GM18858 (cell line): ENCODE measurements at regions not wholly inside any gene's neighbourhood (a gene's known extent, or its start where the extent isn't known, plus 50 kb on each side); places are given as distances from the start of the nearest gene placed in this dataset.
"Not testable (repeated sequence)": the region's sequence is repeated elsewhere in the genome, so short reads cannot be mapped to it uniquely, and the experiment has no call there.

ENCODE experiments used
- ATAC-seq: cut with Tn5 transposase; IDR thresholded peaks from one replicate; pipeline ENCODE4 v1.9.1; 2021; ENCODE audit not compliant: unreplicated experiment

DNA sequence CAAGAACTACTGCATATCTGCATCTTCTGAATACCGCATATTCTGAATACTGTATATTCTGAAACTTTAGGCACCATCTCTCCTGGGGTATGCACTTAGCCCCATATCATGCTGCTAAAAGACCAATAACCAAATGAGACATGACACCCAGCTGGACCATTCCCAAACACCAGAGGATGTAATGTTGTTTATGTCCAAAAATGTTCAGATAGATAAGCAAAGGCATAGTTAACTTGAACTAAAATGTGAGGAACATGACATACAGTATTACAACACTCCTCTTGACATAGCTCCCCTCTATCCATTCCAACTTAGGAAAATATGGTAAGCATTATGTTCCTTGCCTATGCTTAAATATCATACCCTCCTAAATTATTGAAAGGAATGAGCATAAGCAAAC, 127.3 kb downstream of the TENT5A start:
- ATAC-seq = no peak

DNA sequence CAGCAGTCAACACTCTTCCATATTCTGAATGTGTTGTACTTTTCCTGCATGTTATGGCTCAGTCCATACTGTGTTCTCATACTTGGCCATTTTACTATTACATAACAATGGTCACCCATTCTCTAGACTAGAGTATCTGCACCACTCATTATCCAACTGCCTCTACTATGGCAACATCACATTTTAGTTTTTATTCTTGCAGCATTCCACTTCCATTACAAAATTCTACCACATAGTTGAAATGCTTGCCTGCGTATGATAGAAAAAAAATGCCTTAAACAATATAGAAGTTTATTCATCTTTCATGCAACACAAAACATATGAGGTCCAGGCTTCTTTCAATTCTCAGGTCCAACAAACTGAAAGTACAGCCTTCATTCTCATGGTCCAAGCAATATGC, 128.0 kb downstream of the TENT5A start:
- no peak for ATAC-seq

DNA sequence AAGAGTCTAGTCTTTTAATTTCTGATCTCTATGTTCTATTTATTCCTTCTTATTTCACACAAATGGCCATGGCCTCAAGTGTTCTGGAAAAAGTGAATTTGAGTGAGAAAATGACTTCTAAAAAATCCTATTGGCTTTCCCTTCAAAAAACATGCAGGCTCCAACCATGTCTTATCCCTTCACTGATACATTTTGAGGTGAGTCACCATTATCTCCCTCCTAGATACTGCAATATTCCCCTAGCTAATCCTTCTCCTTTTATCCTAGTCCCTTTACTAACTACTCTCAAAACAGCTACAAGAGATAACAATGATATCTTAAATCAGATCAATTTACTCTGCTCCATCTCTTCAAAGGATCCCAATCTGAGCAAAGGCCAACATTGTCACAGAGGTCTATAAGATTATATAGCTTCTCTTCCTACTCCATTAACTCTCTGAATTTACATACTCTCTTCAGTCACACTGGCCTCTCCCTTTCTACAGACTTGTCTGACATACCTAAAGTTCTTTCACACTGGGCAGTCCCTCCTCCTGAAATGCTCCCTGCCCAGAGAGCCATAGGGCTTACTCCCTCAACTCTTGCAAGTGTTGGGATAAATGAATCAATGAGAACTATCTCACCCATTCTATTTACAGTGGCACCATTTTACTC, 129.2 kb downstream of the TENT5A start:
- no peak for ATAC-seq

DNA sequence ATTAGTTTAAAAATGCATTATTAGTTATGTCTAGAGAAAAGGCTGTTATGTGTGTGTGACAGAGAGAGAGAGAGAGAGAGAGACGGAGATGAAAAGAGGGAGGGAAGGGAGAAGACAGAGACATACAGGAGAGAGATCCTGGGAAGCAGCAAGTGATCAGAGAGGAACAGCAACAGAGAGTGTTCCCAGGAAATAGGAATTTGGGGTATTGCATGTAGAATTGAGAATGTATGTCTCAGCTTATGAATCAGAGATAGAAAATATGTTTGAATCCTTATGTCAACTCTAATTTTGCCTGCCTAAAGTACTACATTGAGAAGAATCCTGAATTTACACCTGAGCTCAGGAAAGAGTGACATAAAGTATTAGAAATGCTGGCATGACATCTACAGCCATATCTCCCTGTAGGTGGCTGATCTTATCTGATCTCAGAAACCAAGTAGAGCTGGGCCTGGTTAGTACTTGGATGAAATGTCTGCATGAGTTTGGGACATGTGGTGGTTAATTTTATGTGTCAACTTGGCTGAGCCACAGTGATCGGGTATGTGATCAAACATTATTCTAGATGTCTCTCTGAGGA, 130.6 kb downstream of the TENT5A start:
- no peak for ATAC-seq

DNA sequence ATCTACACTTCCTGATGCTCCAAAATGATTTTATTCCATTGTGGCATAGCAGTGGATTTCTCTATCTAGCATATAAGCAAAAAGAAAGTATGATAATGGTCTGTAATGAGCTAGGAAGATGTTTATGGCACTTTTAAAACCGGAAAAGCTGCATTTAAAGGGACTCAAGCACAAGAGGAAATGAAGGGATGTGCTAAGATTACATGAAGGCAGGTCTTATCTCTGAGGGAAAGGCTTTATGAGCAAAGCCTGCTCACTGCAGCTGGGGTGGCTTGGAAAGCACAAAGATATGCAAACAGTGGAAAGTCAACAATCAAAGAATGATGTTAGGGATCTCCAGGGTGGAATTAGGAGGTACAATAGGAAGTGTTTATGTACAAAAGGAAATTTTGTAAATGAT, 138.2 kb downstream of the TENT5A start:
- ATAC-seq = no peak

DNA sequence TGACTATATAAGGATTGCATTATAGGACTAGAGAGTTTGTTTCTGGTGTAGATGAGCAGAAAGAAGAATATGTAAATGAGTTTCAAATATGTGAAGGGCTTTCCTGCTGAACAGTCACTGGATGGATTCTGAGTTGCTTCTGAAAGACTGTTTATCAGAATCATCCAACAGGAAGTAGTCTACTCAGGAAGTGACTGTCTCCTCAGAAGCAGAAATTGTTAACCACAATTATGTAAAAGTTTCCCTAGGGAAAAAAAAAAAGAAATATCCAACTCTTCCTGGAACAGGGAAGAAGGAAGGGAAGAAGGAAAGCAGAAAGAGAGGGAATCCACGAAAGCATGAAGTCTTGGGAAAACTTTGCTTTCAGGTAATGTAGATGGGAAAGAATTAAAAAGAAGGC, 138.9 kb downstream of the TENT5A start:
- no peak for ATAC-seq

DNA sequence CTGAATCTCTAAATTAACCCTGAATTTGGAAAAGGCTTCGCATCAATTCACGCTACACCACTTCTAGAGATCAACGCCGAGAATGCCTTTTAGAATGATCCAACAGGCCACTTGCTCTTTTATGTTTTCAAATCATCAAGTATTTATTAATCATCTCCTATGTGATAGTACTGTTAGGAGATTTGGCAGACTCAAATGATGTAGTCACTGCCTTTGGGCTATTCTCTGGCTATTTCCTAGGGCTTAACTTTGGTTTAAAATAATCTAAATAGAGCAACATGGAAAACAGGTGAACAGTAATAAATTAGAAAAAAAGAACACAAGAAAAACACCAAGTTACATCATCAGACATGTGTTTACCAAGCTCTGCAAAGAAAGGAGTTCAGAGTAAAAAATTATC, 140.3 kb downstream of the TENT5A start:
- ATAC-seq = no peak

DNA sequence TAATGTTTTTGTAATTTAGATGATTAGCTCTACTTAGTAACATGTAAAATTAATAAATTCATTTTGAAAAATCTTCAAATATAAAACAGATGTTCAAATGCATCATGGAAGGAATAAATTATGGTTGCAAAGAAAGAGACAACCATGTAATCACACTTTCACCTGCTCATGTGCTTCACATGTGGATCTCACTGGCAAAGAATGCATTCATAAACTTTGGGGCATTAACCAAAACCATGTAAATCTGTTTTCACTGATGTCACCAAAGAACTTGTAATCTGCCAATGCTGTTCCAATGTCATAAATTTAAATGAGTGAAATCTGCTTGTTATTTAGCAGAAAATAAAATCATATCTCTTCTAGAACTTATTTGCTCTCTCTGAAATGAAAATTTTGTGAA, 142.7 kb downstream of the TENT5A start:
- ATAC-seq = no peak

DNA sequence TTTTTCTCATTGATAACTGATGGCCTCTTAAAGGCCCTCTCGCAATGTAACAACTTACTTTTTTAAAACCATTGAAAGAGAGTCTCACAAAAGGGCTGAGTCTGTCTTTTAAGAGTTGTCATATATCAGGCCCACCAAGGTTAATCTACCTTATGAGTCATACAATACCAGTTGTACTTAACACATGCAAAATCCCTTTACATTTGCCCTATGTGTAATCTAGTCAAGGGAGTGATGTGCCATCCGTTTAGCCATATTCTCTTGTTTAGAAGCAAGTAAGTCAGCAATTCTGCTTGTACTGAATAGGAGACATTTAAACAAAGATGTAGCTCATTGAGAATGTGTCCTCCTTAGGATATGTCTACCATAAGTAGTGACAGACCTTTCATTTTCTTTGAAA, 143.7 kb downstream of the TENT5A start:
- ATAC-seq = no peak

DNA sequence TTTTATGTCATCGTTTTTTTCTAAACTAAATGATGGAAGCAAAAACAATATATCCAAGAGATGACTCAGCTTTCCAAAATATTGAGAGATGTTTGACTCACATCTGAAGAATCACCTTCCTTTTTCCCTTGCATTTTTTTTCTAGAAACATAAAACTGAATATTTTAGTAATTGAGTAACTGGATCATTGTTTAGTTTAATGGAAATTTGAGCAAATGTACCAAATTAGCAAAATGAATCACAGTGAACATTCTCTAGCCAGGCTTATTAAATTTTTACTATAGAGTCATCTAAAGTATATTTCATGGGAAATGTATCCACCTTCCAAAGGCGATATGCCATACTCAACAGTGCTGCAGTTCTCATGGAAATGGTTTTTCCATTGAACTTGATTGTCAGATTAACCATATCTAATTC, 145.5 kb downstream of the TENT5A start:
- ATAC-seq = no peak

DNA sequence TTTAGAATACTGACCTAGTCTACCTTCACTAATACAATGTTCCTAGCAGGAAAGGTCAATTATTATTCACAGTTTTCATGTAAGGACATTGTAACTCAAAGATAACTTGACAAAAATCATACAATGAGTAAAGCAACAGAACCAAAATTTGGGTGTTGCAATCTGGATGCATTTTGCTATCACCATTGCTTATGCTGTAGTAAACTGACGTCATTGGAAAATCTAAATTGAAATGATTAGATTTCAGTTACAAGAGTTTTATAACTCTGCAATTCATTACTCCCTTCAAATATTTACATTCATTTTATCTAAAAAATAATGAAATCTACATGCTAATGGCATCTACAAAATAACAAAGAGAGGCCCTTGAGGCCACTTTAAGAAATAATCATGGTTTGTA, 147.0 kb downstream of the TENT5A start:
- no peak for ATAC-seq

DNA sequence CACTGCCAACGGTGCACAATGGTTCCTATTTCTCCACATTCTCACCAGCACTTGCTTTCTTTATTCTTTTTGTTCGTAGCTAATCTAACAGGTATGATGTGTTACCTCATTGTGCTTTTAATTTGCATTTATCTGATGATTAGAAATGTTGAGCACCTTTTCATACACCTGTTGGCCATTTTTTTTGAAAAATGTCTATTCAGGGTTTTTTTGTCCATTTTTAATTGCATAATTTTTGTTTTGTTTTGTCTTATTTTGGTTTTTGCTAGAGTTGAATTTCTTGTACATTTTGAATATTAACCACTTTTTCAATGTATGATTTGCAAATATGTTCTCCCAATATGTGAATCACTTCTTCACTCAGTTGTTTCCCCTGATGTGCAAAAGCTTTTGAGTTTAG, 150.6 kb downstream of the TENT5A start:
- ATAC-seq = no peak

DNA sequence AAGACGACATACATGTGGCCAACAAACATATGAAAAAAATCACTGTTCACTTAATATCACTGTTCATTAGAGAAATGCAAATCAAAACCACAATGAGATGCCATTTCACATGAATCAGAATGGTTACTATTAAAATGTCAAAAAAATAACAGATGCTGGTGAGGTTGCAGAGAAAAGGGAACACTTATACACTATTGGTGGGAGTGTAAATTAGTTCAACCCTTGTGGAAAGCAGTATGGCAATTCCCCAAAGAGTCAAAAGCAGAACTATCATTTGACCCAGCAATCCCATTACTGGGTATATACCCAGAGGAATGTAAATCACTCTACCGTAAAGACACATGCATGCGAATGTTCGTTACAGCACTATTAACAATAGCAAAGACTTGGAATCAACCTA, 152.0 kb downstream of the TENT5A start:
- not testable (repeated sequence) for ATAC-seq

DNA sequence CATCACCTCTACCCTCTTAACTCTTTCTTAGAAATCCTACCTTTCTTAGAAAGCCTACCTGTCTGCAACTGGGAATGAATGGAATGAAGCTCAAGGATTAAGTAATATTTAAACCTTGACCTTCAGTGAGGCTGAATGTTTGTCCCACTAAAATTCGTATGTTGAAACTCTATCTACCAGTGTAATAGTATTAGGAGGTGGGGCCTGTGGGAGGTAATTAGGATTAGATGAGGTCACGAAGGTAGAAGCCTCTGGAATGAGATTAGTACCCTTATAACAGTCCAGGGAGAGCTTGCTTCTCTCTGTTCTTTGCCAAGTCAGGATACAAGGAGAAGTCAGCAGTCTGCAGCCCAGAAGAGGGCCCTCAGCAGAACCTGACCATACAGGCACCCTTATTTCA, 158.0 kb downstream of the TENT5A start:
- ATAC-seq = no peak

DNA sequence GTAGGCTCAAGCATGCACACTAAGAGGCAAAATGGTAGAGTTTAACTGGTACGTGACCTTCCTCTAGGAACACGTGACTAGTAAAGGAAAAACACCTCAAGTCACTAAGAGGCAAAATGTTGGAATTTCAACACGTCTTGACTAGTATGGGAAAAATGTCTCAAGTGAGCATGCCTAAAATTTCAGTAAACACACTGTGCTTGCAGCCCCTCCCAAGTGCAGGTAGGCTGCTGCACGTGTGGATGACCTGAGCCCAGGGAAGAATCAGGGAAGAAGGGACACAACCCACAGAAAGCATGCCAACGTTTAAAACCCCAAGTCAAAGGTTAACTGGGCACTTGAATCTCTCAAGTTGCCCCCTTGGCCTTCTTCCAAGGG, 162.2 kb downstream of the TENT5A start:
- no peak for ATAC-seq

DNA sequence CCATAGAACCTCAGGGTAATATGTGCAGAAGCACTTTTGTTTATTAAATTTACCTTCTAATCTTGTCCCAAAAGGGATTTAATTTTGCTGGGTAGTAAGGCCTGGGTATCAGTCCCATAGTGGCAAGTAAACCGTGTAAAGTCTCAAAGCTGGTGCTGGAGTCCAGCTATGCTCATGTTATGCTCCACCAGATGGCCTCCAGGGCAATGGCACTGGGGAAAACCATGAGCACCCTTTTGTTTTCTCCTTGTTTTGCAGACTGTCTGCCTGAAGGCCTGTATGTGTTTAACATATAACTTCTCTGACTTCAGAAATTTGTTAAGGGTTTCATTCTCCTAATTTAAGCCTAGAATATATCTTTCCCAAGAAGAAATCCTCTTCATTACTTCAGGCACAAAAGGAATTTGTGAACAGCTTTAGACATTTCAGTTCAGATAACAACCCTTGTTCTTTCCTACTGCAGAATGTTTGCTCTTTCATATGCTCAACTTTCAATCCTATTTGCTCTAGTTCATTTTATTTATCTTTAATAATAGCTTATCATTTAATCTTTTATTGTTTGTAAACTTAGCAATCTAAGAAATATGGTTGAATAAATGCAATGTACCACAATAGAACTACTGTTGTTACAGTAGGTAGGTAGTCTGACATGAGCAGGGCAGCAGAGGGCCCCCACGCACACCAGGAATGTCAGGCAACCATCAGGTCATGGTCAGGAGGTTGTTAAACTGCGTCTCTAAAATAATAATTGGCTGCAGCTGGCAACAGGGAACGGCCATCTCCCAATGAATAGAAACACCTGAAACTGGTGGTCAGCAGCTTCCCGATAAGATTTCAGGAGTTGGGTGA, 162.8 kb downstream of the TENT5A start:
- no peak for ATAC-seq

DNA sequence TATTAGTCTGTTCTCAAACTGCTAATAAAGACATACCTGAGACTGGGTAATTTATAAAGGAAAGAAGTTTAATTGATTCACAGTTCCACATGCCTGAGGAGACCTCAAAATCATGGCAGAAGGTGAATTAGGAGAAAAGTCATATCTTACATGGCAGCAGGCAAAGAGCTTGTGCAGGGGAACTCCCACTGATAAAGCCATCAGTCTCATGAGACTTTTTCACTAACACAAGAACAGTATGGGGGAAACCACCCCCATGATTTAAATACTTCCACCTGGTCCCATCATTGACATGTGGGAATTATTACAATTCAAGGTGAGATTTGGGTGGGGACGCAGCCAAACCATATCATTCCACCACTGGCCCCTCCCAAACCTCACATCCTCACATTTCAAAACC, 166.8 kb downstream of the TENT5A start:
- not testable (repeated sequence) for ATAC-seq

DNA sequence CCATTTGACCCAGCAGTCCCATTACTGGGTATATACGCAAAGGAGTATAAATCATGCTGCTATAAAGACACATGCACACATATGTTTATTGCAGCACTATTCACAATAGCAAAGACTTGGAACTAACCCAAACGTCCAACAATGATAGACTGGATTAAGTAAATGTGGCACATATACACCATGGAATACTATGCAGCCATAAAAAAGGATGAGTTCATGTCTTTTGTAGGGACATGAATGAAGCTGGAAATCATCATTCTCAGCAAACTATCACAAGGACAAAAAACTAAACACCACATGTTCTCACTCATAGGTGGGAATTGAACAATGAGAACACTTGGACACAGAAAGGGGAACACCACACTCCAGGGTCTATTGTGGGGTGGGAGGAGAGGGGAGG, 168.3 kb downstream of the TENT5A start:
- ATAC-seq = not testable (repeated sequence)

DNA sequence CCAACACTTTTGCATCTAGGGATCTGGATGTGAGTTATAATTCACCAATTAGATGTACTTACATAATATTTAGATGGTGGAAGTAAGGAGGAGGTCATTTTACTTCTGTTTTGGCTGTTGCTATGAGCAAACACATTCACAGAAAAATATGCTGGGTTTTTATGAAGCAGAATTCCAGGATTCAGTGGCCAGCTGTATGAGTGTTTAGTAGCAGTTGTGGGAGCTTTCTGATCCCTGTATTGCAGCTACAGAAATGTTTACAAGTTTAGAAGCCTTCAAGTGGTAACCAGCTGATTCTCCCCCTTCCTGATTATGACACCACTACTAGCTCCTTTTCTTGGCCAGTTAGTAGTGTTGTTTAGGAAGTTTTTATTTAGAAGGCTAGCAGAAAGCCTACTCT, 177.0 kb downstream of the TENT5A start:
- ATAC-seq = no peak

DNA sequence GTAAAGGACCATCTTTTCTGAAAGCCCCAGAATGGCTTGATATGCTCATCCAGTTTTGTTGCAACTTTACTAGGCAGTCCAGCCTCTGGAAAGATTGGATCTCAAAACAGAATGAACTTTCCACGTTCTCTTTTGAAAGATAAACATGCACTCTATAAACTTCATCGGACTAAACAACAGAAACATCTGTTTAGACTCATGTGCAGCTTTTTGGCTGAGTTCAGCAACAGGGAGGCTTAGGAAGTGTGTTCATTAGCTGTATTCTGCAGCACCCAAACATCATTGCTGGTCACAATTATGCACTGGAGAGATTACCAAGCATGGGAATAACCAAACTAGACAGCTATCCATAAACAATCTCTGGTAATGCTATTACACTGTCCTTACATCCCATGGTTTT, 180.5 kb downstream of the TENT5A start:
- ATAC-seq = no peak

DNA sequence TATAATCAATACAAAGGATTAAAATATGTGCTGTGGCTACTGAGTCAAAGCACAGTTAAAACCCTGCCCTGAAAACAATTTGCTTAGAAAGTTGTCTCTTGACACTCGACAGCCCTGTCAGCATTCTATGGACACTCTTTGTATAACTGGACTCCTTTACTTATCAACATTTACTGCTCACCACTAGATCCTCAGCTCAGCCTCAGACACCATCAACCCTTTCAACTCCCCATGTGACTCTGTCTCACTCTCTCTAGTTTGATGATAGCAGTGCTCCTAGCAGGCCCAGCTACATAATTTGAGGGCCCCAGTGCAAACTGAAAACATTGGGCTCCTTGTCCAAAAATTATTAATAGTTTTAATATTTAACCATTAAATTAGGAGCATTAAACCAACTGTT, 181.8 kb downstream of the TENT5A start:
- ATAC-seq = no peak

DNA sequence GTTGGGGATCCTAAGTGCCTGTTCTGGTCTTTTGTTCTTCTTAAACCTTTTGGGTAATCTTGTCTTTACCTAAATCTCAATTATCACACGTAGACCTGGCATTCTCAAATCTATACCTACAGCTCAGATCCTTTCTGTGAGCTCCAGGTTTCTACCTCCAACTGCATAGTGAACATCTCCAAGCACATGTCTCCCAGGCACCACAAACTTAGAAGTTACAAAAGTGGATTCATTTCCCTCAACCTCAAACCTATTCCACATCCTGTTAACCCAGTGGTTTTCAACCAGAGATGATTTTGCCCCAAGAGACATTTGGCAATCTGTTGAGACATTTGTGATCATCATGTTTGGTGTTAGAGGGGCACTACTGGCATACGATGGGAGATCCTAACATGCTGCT, 183.5 kb downstream of the TENT5A start:
- ATAC-seq = no peak
